ENCODE measurements at regions not wholly inside any gene's neighbourhood (a gene's known extent, or its start where the extent isn't known, plus 50 kb on each side); places are given as distances from the start of the nearest gene placed in this dataset.

- no peak for DNase-seq (ENCODE audit: low read depth, low spot score)
Observed at GRCh38 chr2:9738535-9739496, 104.5 kb upstream of the TAF1B start.

GRCh38 chr2:9739531-9739964 lies 103.7 kb upstream of the TAF1B start:
- DNase-seq (ENCODE audit: low read depth, low spot score) = peak; percentile 77

- DNase-seq (ENCODE audit: low read depth, low spot score) = no peak
Observed at GRCh38 chr2:9740382-9741073, 102.7 kb upstream of the TAF1B start.

- DNase-seq (ENCODE audit: low read depth, low spot score) = no peak
Observed at GRCh38 chr2:9741110-9741509, 102.2 kb upstream of the TAF1B start.

- no peak for DNase-seq (ENCODE audit: low read depth, low spot score)
Observed at GRCh38 chr2:9742601-9743000, 100.7 kb upstream of the TAF1B start.

GRCh38 chr2:9744256-9745004 lies 98.8 kb upstream of the TAF1B start:
- DNase-seq (ENCODE audit: low read depth, low spot score) = no peak

GRCh38 chr2:9745153-9745899 lies 97.9 kb upstream of the TAF1B start:
- no peak for DNase-seq (ENCODE audit: low read depth, low spot score)

- DNase-seq (ENCODE audit: low read depth, low spot score) = no peak
Observed at GRCh38 chr2:9747396-9747795, 95.9 kb upstream of the TAF1B start.

- no peak for DNase-seq (ENCODE audit: low read depth, low spot score)
Observed at GRCh38 chr2:9748577-9748976, 94.7 kb upstream of the TAF1B start.

GRCh38 chr2:9749546-9750223 lies 93.6 kb upstream of the TAF1B start:
- DNase-seq (ENCODE audit: low read depth, low spot score) = no peak

GRCh38 chr2:9750224-9751215 lies 92.8 kb upstream of the TAF1B start:
- no peak for DNase-seq (ENCODE audit: low read depth, low spot score)

- no peak for DNase-seq (ENCODE audit: low read depth, low spot score)
Observed at GRCh38 chr2:9751831-9752230, 91.4 kb upstream of the TAF1B start.

- DNase-seq (ENCODE audit: low read depth, low spot score) = no peak
Observed at GRCh38 chr2:9752441-9753275, 90.6 kb upstream of the TAF1B start.

- DNase-seq (ENCODE audit: low read depth, low spot score) = peak; percentile 60
Observed at GRCh38 chr2:9753276-9753600, 90.0 kb upstream of the TAF1B start.

- peak; percentile 69 for DNase-seq (ENCODE audit: low read depth, low spot score)
Observed at GRCh38 chr2:9753665-9754531, 89.4 kb upstream of the TAF1B start.

GRCh38 chr2:9754532-9754887 lies 88.8 kb upstream of the TAF1B start:
- DNase-seq (ENCODE audit: low read depth, low spot score) = no peak

GRCh38 chr2:9755008-9755407 lies 88.3 kb upstream of the TAF1B start:
- no peak for DNase-seq (ENCODE audit: low read depth, low spot score)

GRCh38 chr2:9755638-9756037 lies 87.6 kb upstream of the TAF1B start:
- no peak for DNase-seq (ENCODE audit: low read depth, low spot score)
